ENCODE measurements at regions not wholly inside any gene's neighbourhood (a gene's known extent, or its start where the extent isn't known, plus 50 kb on each side); places are given as distances from the start of the nearest gene placed in this dataset.

DNA sequence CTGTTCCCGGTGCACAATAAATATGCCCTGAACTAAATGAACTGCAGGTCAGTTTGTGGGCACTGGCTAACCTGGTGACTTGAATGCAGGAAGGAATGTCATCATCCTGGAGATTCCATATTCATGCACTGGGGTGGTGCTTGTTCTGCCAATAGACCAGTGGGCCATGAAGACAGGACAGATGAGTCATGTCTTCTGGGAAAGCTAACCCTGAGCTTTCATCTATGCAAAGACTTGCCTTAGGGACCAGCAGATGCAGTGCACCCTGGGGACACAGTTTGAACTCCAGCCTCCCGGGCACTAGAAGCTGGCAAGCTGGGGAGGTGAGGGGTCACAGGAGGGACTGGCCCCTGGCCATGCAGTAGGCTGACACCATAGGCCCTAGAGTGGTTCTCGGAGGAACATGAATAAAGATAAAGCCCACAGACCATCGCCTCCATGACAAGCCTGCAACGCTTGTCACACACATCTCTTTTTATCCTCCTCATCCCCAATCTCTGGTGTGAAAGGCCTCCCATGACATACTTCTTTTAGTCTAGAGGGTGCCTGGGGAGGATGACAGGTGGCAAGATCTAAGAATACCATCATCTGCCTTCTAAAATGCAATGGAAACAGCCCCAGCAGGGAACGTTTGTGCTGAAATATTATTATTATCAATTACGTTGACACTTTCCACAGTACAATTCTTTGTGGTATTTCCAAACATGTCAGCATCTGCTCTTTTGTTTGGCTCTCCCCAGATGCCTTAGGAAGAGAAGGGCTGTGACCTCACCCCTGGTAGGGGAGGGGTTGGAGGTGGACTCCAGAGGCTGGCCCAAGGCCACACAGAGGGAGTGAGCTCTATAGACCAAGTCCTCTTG is 267.4 kb upstream of the RAB6C start:
- TF ChIP-seq GABPA (IDR thresholded peaks at IDR 0.05; ENCODE audit: low read depth) = no peak
- TF ChIP-seq, protein P1, sequence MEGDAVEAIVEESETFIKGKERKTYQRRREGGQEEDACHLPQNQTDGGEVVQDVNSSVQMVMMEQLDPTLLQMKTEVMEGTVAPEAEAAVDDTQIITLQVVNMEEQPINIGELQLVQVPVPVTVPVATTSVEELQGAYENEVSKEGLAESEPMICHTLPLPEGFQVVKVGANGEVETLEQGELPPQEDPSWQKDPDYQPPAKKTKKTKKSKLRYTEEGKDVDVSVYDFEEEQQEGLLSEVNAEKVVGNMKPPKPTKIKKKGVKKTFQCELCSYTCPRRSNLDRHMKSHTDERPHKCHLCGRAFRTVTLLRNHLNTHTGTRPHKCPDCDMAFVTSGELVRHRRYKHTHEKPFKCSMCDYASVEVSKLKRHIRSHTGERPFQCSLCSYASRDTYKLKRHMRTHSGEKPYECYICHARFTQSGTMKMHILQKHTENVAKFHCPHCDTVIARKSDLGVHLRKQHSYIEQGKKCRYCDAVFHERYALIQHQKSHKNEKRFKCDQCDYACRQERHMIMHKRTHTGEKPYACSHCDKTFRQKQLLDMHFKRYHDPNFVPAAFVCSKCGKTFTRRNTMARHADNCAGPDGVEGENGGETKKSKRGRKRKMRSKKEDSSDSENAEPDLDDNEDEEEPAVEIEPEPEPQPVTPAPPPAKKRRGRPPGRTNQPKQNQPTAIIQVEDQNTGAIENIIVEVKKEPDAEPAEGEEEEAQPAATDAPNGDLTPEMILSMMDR (IDR thresholded peaks at IDR 0.05; ENCODE audit: insufficient read depth, low read length) = no peak

Measured in HL-60 (cell line).